ENCODE measurements at regions not wholly inside any gene's neighbourhood (a gene's known extent, or its start where the extent isn't known, plus 50 kb on each side); places are given as distances from the start of the nearest gene placed in this dataset.

DNA sequence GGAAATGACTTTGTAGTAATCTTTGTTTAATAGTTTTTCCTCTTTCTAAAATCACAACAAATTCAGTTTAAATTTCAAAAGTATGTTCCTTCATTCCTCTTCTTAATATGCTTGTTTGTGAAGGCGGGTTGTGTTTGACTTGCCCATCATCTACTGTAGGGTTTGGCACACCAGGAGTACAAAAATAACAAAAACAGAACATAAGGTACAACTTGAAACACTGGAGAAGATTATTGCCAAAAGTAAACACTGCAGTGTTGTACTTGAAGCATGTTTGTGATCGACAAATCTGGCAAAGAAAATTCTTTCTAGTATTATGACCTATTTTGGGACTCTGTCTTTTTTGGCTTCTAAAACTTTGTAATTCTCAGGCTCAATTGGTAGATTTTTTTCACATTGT lies 518.6 kb downstream of the SLITRK5 start:
- no peak for TF ChIP-seq ZNF274 (IDR thresholded peaks at IDR 0.05; ENCODE audit: low read depth, low read length)
- no peak for TF ChIP-seq YY1 (IDR thresholded peaks at IDR 0.05; ENCODE audit: insufficient read depth, insufficient read length)
